IPS DF 6.9 (cell line): ENCODE measurements at regions not wholly inside any gene's neighbourhood (a gene's known extent, or its start where the extent isn't known, plus 50 kb on each side); places are given as distances from the start of the nearest gene placed in this dataset.

Source experiments
- DNase-seq: peaks from one replicate; pipeline ENCODE4 v3.0.0-alpha.2; 2013; ENCODE audit warnings: low read depth, low spot score
- H3K27ac ChIP-seq: one replicate; pipeline ENCODE4 v1.5.1; 2013; ENCODE audit warnings: low read length, control low read depth
- H3K27me3 ChIP-seq: 2 replicates; pipeline ENCODE4 v1.6.1; 2013; ENCODE audit warnings: mild to moderate bottlenecking, low read length; ENCODE audit not compliant: control insufficient read depth, insufficient read depth
- H3K36me3 ChIP-seq: 2 replicates; pipeline ENCODE4 v1.6.1; 2013; ENCODE audit warnings: low read length; ENCODE audit not compliant: control insufficient read depth, insufficient read depth
- H3K4me1 ChIP-seq: 2 replicates; pipeline ENCODE4 v1.6.1; 2013; ENCODE audit warnings: low read length; ENCODE audit not compliant: control insufficient read depth, insufficient read depth
- H3K4me3 ChIP-seq: 2 replicates; pipeline ENCODE4 v1.5.1; 2013; ENCODE audit warnings: mild to moderate bottlenecking, low read length
- H3K9me3 ChIP-seq: 2 replicates; pipeline ENCODE4 v1.6.1; 2013; ENCODE audit warnings: low read length, inconsistent platforms; ENCODE audit not compliant: control insufficient read depth, insufficient read depth
- WGBS: extraction: QIAGEN DNeasy Blood & Tissue Kit; methylation state at CpG from one replicate; pipeline ENCODE4 v1.1.7; 2013; ENCODE audit warnings: mixed read lengths, missing lambda C conversion rate; ENCODE audit not compliant: insufficient read length, insufficient coverage; 5-methylcytosine and 5-hydroxymethylcytosine counted together

GRCh38 chr1:104785575-104786187 is 1036.0 kb downstream of the AMY1C start:
- H3K36me3 ChIP-seq, result no peaks in the 10 kb centered on the region
- no peak overlapping the region for H3K4me3 ChIP-seq
- H3K27ac ChIP-seq, result no peak overlapping the region
- no peak for DNase-seq
- H3K9me3 ChIP-seq, result no peaks in the 10 kb centered on the region
- no peaks in the 10 kb centered on the region for H3K4me1 ChIP-seq
- no CpG with 5 or more reads among the region's 2 CpGs for WGBS
- no peaks in the 10 kb centered on the region for H3K27me3 ChIP-seq

- Histone ChIP-seq H3K36me3 (no peaks in the 10 kb centered on the region), H3K27me3 (no peaks in the 10 kb centered on the region), H3K9me3 (no peaks in the 10 kb centered on the region), H3K27ac (no peak overlapping the region), H3K4me3 (no peak overlapping the region), H3K4me1 (no peaks in the 10 kb centered on the region)
- DNase-seq, result no peak
- WGBS, result no CpG with 5 or more reads among the region's 14 CpGs
Measured at GRCh38 chr1:104787866-104788510, 1038.3 kb downstream of the AMY1C start.

GRCh38 chr1:104791030-104791429 is 1041.3 kb downstream of the AMY1C start:
- no CpG with 5 or more reads among the region's 4 CpGs for WGBS
- H3K4me3 ChIP-seq, result no peak overlapping the region
- no peaks in the 10 kb centered on the region for H3K9me3 ChIP-seq

GRCh38 chr1:104794035-104794434 is 1044.3 kb downstream of the AMY1C start:
- Histone ChIP-seq H3K4me3 (no peak overlapping the region), H3K27me3 (no peaks in the 10 kb centered on the region), H3K36me3 (no peaks in the 10 kb centered on the region), H3K27ac (no peak overlapping the region), H3K9me3 (no peaks in the 10 kb centered on the region), H3K4me1 (no peaks in the 10 kb centered on the region)
- no peak for DNase-seq

More at GRCh38 chr1:104791030-104791429, 1041.3 kb downstream of the AMY1C start:
- Histone ChIP-seq H3K36me3 (no peaks in the 10 kb centered on the region), H3K4me1 (no peaks in the 10 kb centered on the region), H3K27ac (no peak overlapping the region), H3K27me3 (no peaks in the 10 kb centered on the region)
- DNase-seq, result no peak

GRCh38 chr1:104795931-104796330 is 1046.2 kb downstream of the AMY1C start:
- H3K36me3 ChIP-seq, result no peaks in the 10 kb centered on the region
- no peak overlapping the region for H3K4me3 ChIP-seq
- WGBS, result no CpG with 5 or more reads among the region's 6 CpGs

GRCh38 chr1:104797982-104798381 is 1048.3 kb downstream of the AMY1C start:
- no CpG with 5 or more reads among the region's 2 CpGs for WGBS
- DNase-seq, result no peak
- no peaks in the 10 kb centered on the region for H3K36me3 ChIP-seq

More at GRCh38 chr1:104795931-104796330, 1046.2 kb downstream of the AMY1C start:
- no peak for DNase-seq
- no peaks in the 10 kb centered on the region for H3K27me3 ChIP-seq
- H3K9me3 ChIP-seq, result no peaks in the 10 kb centered on the region
- H3K4me1 ChIP-seq, result no peaks in the 10 kb centered on the region
- H3K27ac ChIP-seq, result no peak overlapping the region

GRCh38 chr1:104801344-104801743 is 1051.6 kb downstream of the AMY1C start:
- no peak overlapping the region for H3K27ac ChIP-seq
- no peak overlapping the region for H3K4me3 ChIP-seq
- DNase-seq, result no peak
- no peaks in the 10 kb centered on the region for H3K36me3 ChIP-seq
- no peaks in the 10 kb centered on the region for H3K9me3 ChIP-seq
- WGBS, result no CpG with 5 or more reads among the region's 3 CpGs
- no peaks in the 10 kb centered on the region for H3K27me3 ChIP-seq
- no peaks in the 10 kb centered on the region for H3K4me1 ChIP-seq

More at GRCh38 chr1:104797982-104798381, 1048.3 kb downstream of the AMY1C start:
- no peaks in the 10 kb centered on the region for H3K27me3 ChIP-seq
- H3K4me1 ChIP-seq, result no peaks in the 10 kb centered on the region
- no peak overlapping the region for H3K27ac ChIP-seq
- H3K4me3 ChIP-seq, result no peak overlapping the region
- no peaks in the 10 kb centered on the region for H3K9me3 ChIP-seq

GRCh38 chr1:104804147-104804546 is 1054.4 kb downstream of the AMY1C start:
- no peaks in the 10 kb centered on the region for H3K9me3 ChIP-seq
- no peaks in the 10 kb centered on the region for H3K4me1 ChIP-seq
- no peak overlapping the region for H3K4me3 ChIP-seq
- no peaks in the 10 kb centered on the region for H3K27me3 ChIP-seq
- WGBS, result no CpG with 5 or more reads among the region's 2 CpGs
- DNase-seq, result no peak
- H3K27ac ChIP-seq, result no peak overlapping the region
- H3K36me3 ChIP-seq, result no peaks in the 10 kb centered on the region

GRCh38 chr1:104807590-104807989 is 1057.9 kb downstream of the AMY1C start:
- peaks cover 1% of the 10 kb centered on the region; the same call in 1 of the 2 replicates for H3K9me3 ChIP-seq
- DNase-seq, result no peak
- H3K4me3 ChIP-seq, result no peak overlapping the region
- no peak overlapping the region for H3K27ac ChIP-seq
- WGBS, result no CpG with 5 or more reads among the region's 2 CpGs
- no peaks in the 10 kb centered on the region for H3K27me3 ChIP-seq
- no peaks in the 10 kb centered on the region for H3K4me1 ChIP-seq
- no peaks in the 10 kb centered on the region for H3K36me3 ChIP-seq

GRCh38 chr1:104825401-104825800 is 1075.7 kb downstream of the AMY1C start:
- Histone ChIP-seq H3K27me3 (no peaks in the 10 kb centered on the region), H3K4me1 (no peaks in the 10 kb centered on the region), H3K36me3 (no peaks in the 10 kb centered on the region), H3K4me3 (no peak overlapping the region), H3K9me3 (no peaks in the 10 kb centered on the region), H3K27ac (no peak overlapping the region)
- DNase-seq, result no peak
- WGBS, result no CpG with 5 or more reads among the region's 1 CpG

GRCh38 chr1:104830534-104830933 is 1080.8 kb downstream of the AMY1C start:
- DNase-seq, result no peak
- no CpG with 5 or more reads among the region's 2 CpGs for whole genome bisulfite sequencing
- Histone ChIP-seq H3K36me3 (no peaks in the 10 kb centered on the region), H3K9me3 (no peaks in the 10 kb centered on the region), H3K27ac (no peak overlapping the region), H3K27me3 (no peaks in the 10 kb centered on the region), H3K4me3 (no peak overlapping the region), H3K4me1 (no peaks in the 10 kb centered on the region)
